ENCODE measurements at regions not wholly inside any gene's neighbourhood (a gene's known extent, or its start where the extent isn't known, plus 50 kb on each side); places are given as distances from the start of the nearest gene placed in this dataset.

DNA sequence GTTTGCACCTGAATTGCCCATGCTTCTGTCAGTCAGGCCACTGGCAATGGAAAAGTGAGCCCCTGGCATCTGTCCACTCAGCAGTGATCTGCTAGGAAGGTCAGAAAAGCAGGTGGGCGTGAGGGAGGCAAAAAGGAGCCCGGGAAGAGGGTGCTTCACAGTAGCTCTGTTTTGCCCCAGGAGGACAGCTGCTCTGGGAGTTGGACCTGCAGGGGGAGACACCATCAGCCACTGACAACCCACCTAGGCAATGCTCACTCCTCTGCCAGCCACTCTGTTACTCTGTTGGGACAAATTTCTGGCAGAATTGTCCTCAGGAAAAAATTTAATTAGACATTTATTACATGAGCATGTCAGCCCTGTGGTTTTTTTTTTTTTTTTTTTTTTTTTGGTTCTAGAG, 146.4 kb downstream of the LRIG2 start:
- H3K27ac ChIP-seq: no peak overlapping the region
- TF ChIP-seq, protein P1, sequence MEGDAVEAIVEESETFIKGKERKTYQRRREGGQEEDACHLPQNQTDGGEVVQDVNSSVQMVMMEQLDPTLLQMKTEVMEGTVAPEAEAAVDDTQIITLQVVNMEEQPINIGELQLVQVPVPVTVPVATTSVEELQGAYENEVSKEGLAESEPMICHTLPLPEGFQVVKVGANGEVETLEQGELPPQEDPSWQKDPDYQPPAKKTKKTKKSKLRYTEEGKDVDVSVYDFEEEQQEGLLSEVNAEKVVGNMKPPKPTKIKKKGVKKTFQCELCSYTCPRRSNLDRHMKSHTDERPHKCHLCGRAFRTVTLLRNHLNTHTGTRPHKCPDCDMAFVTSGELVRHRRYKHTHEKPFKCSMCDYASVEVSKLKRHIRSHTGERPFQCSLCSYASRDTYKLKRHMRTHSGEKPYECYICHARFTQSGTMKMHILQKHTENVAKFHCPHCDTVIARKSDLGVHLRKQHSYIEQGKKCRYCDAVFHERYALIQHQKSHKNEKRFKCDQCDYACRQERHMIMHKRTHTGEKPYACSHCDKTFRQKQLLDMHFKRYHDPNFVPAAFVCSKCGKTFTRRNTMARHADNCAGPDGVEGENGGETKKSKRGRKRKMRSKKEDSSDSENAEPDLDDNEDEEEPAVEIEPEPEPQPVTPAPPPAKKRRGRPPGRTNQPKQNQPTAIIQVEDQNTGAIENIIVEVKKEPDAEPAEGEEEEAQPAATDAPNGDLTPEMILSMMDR (IDR thresholded peaks at IDR 0.05): peak; percentile 23
- no peak for TF ChIP-seq ZFX (IDR thresholded peaks at IDR 0.05; ENCODE audit: borderline replicate concordance)

DNA sequence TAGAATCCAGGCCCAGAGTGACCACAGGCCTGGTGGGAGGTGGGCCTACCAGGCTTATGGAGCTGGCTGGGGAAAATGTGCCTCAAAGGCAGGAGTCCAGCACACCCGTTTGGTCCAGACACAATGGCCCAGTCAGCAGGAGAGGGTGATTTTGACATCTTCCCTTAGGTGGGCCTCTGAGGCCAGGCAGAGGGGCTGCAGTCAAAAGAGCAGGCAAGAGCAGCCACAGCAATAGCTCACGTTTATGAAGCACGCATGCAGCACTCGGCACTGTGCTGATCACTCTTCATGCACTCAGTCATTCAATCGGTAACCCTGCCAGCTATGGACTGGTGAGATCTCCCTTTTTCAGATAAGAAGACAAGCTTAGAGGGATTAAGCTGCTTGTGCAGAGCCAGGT, 146.8 kb downstream of the LRIG2 start:
- H3K27ac ChIP-seq: no peak overlapping the region
- no peak for TF ChIP-seq ZFX (IDR thresholded peaks at IDR 0.05; ENCODE audit: borderline replicate concordance)
- TF ChIP-seq, protein P1 (IDR thresholded peaks at IDR 0.05): no peak

DNA sequence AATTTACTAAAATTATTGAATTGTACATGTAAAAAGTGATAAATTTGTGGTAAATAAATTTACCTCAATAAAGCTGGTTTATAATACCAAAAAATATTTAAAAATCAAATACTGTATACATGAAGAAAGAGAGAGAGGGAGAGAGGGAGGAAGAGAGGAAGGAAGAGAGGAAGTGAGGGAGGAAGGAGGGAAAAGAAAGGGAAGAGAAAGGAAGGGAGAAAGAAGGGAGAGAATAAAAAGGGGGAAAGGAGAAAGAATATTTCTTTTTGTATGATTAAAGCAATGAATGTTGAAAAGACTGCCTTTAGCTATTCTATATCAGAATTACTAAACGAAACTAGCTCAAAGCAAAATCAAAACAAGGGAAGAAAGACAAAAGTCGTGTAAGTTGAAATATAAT, 150.0 kb downstream of the LRIG2 start:
- TF ChIP-seq, protein P1 (IDR thresholded peaks at IDR 0.05): no peak
- no peak for TF ChIP-seq ZFX (IDR thresholded peaks at IDR 0.05; ENCODE audit: borderline replicate concordance)
- H3K27ac ChIP-seq: no peak overlapping the region

DNA sequence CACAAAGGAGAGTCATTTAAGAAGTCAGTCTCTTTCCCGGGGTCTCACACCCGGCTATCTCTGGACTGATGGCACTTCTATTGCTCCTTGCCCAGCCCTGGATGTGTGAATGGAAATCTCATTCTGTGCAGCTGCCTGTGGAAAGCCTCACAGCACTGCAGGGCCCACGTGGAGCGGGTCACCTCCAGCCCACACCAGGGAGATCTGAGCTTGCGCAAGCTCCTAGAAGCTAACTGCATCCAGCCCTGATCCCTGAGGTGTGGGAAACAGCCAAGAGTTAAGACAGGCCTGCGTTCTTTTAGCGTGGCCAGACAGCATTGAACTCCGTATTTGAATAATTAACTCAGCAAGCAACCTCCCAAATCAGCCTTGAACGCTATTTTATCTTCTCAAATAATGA, 150.5 kb downstream of the LRIG2 start:
- no peak overlapping the region for H3K27ac ChIP-seq
- no peak for TF ChIP-seq ZFX (IDR thresholded peaks at IDR 0.05; ENCODE audit: borderline replicate concordance)
- TF ChIP-seq, protein P1 (IDR thresholded peaks at IDR 0.05): no peak

DNA sequence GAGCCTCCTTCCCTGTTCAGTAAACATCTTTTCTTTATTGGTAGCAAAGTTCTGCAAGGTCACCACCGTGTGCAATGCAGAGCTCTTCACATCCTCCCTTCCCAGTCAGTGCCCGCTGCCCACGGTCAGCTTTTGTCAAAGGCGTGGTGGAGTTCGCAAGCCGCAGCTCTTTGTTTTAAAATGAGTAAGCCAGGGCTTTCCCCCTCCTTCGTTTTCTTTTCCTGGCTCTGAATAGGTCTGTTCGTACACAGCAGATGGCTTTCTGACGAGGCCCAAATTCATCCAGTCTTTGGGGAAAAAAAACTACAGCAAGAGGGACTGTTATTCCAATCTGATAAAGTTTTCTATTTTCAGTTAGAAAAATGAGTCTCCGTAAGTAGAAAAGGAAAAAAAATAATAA, 153.2 kb downstream of the LRIG2 start:
- TF ChIP-seq, protein P1 (IDR thresholded peaks at IDR 0.05): no peak
- no peak for TF ChIP-seq ZFX (IDR thresholded peaks at IDR 0.05; ENCODE audit: borderline replicate concordance)
- no peak overlapping the region for H3K27ac ChIP-seq

DNA sequence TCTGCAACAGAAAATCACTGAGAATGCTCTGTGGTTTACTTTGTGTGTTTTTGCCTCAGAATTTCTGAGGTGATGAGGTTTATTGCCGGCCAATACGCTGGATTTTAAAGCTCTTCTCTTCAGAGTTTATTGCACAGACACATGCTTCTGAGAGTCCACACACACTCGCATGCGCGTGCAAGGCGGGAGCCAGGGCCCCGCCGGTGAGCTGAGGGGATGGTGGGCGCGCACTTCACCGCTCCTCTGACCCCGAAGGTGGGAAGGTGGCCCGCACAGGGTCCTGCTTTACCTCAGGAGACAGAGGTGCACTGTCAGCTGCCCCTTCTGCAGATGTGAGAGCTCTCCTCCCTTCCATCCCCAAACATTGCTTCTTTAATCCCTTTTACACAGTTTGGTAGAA, 158.4 kb upstream of the MAGI3 start:
- H3K27ac ChIP-seq: no peak overlapping the region
- TF ChIP-seq, protein P1 (IDR thresholded peaks at IDR 0.05): no peak
- no peak for TF ChIP-seq ZFX (IDR thresholded peaks at IDR 0.05; ENCODE audit: borderline replicate concordance)

DNA sequence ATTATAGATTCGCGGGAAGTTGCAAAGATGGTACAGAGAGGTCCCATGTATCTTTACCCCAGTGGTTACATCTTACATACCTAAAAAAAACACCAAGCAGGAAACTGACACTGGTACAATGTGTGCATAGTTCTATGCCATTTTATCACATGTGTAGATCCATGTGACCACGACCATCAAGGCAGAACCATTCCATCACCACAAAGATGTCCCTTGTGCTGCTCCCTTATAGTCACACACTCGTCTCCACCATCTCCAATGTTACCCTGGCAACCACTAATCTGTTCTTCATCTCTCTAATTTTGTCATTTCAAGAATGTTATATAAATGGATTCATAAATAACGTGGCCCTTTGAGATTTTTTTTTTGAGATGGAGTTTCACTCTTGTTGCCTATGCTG, 156.9 kb upstream of the MAGI3 start:
- no peak overlapping the region for H3K27ac ChIP-seq
- no peak for TF ChIP-seq ZFX (IDR thresholded peaks at IDR 0.05; ENCODE audit: borderline replicate concordance)
- TF ChIP-seq, protein P1 (IDR thresholded peaks at IDR 0.05): no peak
